CD4-positive, alpha-beta memory T cell (primary cell): ENCODE measurements at regions not wholly inside any gene's neighbourhood (a gene's known extent, or its start where the extent isn't known, plus 50 kb on each side); places are given as distances from the start of the nearest gene placed in this dataset.

Source experiments
- CTCF ChIA-PET: fragments of 350-600 bp; sonication (Branson Sonifier 250); formaldehyde crosslinking; loops from one replicate; lab custom pipeline; 2021; ENCODE audit warnings: inconsistent platforms; ENCODE audit not compliant: partially characterized antibody; lab: Charles Lee
- POLR2A ChIA-PET: fragments of 350-600 bp; sonication (Branson Sonifier 250); formaldehyde crosslinking; loops from one replicate; lab custom pipeline; 2021; ENCODE audit not compliant: partially characterized antibody; lab: Charles Lee
- DNase-seq, 5 donors: peaks; one replicate each; pipeline versions ENCODE4 v3.0.0 to v3.0.0-alpha.2; 2020 to 2022; ENCODE audit warnings: mixed read lengths in 1 of 5
- H3K27ac ChIP-seq: one replicate; pipeline ENCODE4 v1.7.0; 2013; ENCODE audit warnings: low read depth, low read length
- H3K27me3 ChIP-seq: 2 replicates; pipeline ENCODE4 v1.7.0; 2013; ENCODE audit warnings: mild to moderate bottlenecking, low read length, moderate library complexity; ENCODE audit not compliant: insufficient read depth
- H3K36me3 ChIP-seq: 2 replicates; pipeline ENCODE4 v1.7.0; 2013; ENCODE audit warnings: mild to moderate bottlenecking, low read length, moderate library complexity; ENCODE audit not compliant: insufficient read depth
- H3K4me1 ChIP-seq: 2 replicates; pipeline ENCODE4 v1.7.0; 2013; ENCODE audit warnings: mild to moderate bottlenecking, low read length, moderate library complexity; ENCODE audit not compliant: insufficient read depth
- H3K4me3 ChIP-seq, 2 donors: one replicate each; pipeline ENCODE4 v1.7.0; 2013; ENCODE audit warnings: low read length in 2 of 2, mild to moderate bottlenecking in 1 of 2
- H3K9me3 ChIP-seq, 2 donors: one replicate each; pipeline ENCODE4 v1.7.0; 2013; ENCODE audit warnings: low read length in 2 of 2, control low read depth in 1 of 2; ENCODE audit not compliant: control insufficient read depth in 1 of 2
- H3K27ac Mint-ChIP-seq, 7 donors: one replicate each; pipeline ENCODE4 v1.8.0; 2020 to 2021; ENCODE audit warnings: mixed read lengths in 7 of 7, mild to moderate bottlenecking in 6 of 7, inconsistent platforms in 3 of 7, moderate library complexity in 3 of 7
- H3K27me3 Mint-ChIP-seq, 2 donors: one replicate each; pipeline ENCODE4 v1.8.0; 2020 to 2021; ENCODE audit warnings: mixed read lengths in 2 of 2
- H3K36me3 Mint-ChIP-seq, 2 donors: one replicate each; pipeline ENCODE4 v1.8.0; 2020 to 2021; ENCODE audit warnings: mixed read lengths in 2 of 2, inconsistent platforms in 1 of 2, mild to moderate bottlenecking in 1 of 2
- H3K4me1 Mint-ChIP-seq, 4 donors: one replicate each; pipeline ENCODE4 v1.8.0; 2020 to 2021; ENCODE audit warnings: mixed read lengths in 4 of 4, mild to moderate bottlenecking in 1 of 4
- H3K4me3 Mint-ChIP-seq, 8 donors: one replicate each; pipeline ENCODE4 v1.8.0; 2020 to 2021; ENCODE audit warnings: mixed read lengths in 8 of 8, mild to moderate bottlenecking in 7 of 8, moderate library complexity in 6 of 8, inconsistent platforms in 3 of 8
- H3K9me3 Mint-ChIP-seq, 8 donors: one replicate each; pipeline ENCODE4 v1.8.0; 2020 to 2021; ENCODE audit warnings: mixed read lengths in 8 of 8, mild to moderate bottlenecking in 5 of 8, inconsistent platforms in 3 of 8, moderate library complexity in 1 of 8
- intact Hi-C: fragments of 100-400 bp; cut with micrococcal nuclease; formaldehyde crosslinking; loops from one replicate; pipeline ENCODE4 v1.15.1; 2023

DNA sequence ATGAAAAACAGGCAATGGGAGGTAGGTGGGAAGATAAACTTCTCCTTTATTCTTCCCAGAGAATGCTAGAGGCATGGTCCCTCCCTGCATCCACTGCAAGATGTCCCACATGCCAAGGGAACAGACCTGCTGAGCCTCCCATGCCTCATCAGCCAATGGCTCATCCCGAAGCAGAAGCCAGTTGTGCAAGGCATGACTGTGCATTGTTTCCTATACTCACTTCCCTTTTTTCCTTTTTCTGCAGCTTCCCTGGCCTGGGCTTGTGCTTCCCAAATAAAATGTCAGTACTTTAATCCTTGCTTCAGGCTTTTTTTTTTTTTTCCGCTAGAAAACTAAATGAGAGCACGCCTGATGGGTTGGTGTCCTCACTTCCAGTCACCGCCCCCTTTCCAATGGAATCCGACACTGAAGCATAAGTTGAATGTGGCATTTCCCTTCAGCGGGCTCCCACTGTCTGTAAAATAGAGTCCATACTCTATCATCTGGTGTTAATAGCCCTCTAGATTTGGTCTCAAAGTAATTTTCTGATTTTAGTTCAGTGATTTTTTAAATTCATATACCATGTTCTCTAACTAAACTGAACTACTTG, 239.0 kb upstream of the JADE1 start:
- no peak overlapping the region for H3K27ac ChIP-seq
- no peaks in the 10 kb centered on the region for H3K4me1 Mint-ChIP-seq
- no peak overlapping the region for H3K4me3 Mint-ChIP-seq
- no peak overlapping the region for H3K27ac Mint-ChIP-seq
- intact Hi-C loops, result loop anchor here (10.0 kb wide), 1 partner anchor 376 kb away; no protein-coding TSS in a partner anchor
- DNase-seq, result no peak
- no peaks in the 10 kb centered on the region for H3K36me3 ChIP-seq
- no peaks in the 10 kb centered on the region for H3K4me1 ChIP-seq
- no peaks in the 10 kb centered on the region for H3K9me3 ChIP-seq
- CTCF ChIA-PET, result no interaction called here
- no peak overlapping the region for H3K4me3 ChIP-seq
- peaks cover 0 to 1% (median 0%) of the 10 kb centered on the region in 8 donors for H3K9me3 Mint-ChIP-seq
- POLR2A ChIA-PET, result no interaction called here
- no peaks in the 10 kb centered on the region for H3K36me3 Mint-ChIP-seq
- H3K27me3 Mint-ChIP-seq, result peaks cover 5 to 7% of the 10 kb centered on the region in 2 donors
- H3K27me3 ChIP-seq, result no peaks in the 10 kb centered on the region

DNA sequence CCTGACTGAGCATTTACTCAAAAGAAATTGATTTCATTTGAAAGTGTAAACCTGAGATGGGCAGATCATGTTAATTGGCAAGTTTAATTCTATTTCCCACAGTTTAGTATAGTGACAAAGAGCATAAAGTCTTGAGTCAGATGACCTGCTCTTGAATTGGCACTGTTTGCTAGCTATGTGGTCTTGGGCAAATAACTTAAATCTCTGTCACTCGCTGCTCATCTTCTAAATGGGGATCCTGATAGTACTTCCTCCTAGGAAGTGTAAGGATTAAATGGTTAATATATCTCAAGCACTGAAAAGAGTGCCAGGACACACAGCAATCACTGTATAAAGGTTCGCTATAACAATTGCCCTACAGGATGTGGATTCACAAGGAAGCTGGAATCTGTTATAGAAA, 242.8 kb upstream of the JADE1 start:
- POLR2A ChIA-PET, result no interaction called here
- H3K27me3 Mint-ChIP-seq, result peaks cover 5 to 12% of the 10 kb centered on the region in 2 donors
- H3K4me3 ChIP-seq, result no peak overlapping the region

DNA sequence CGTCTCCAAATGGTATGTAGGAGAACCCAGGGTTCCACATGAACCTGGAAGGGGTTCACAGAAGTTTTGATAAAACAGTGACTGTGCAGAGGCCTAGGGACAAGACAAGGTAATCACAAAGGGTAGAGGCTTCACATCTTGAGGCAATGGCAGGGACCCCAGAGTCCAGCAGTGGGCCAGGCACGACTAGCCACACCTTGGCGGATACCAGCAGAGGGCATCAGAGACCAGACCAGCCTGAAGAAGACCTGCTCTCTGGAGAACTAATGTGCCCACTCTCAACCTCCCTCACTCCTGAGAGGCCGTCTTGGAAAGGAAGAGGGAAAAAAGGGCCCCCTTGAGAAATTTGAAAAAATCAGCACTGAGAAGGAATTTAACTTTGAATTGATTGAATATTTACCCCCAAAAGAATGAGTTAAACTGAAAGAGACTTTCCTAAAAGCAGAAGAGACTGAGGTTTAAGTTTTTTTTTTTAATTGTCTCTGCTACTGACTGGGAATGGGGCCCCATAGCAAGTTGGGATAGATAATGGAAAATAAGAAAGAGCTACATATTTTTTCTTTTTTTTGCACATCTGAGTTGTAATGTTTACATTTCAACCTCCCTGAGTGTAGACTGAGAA, 243.8 kb upstream of the JADE1 start:
- Mint-ChIP-seq H3K9me3 (peaks cover 0 to 1% (median 0%) of the 10 kb centered on the region in 8 donors), H3K4me3 (no peak overlapping the region), H3K4me1 (no peaks in the 10 kb centered on the region), H3K27ac (no peak overlapping the region), H3K27me3 (peaks cover 1 to 10% of the 10 kb centered on the region in 2 donors), H3K36me3 (no peaks in the 10 kb centered on the region)
- no peak overlapping the region for H3K27ac ChIP-seq
- intact Hi-C loops, result no loop called here
- H3K27me3 ChIP-seq, result no peaks in the 10 kb centered on the region
- ChIA-PET CTCF (interaction anchor here (2.0 to 5.5 kb wide), 2 partner anchors 8 to 13 kb away, joined by 4 to 24 read pairs; no protein-coding TSS in a partner anchor), POLR2A (no interaction called here)
- no peaks in the 10 kb centered on the region for H3K36me3 ChIP-seq
- no peaks in the 10 kb centered on the region for H3K4me1 ChIP-seq
- DNase-seq, result peak in 1 of 5 donors; percentile 4
- no peak overlapping the region for H3K4me3 ChIP-seq
- H3K9me3 ChIP-seq, result no peaks in the 10 kb centered on the region

More for the DNA sequence above, 242.8 kb upstream of the JADE1 start:
- intact Hi-C loops, result no loop called here
- Mint-ChIP-seq H3K4me1 (no peaks in the 10 kb centered on the region), H3K36me3 (no peaks in the 10 kb centered on the region), H3K9me3 (peaks cover 0 to 1% (median 0%) of the 10 kb centered on the region in 8 donors), H3K27ac (no peak overlapping the region), H3K4me3 (no peak overlapping the region)
- Histone ChIP-seq H3K9me3 (no peaks in the 10 kb centered on the region), H3K27ac (no peak overlapping the region), H3K27me3 (no peaks in the 10 kb centered on the region), H3K36me3 (no peaks in the 10 kb centered on the region), H3K4me1 (no peaks in the 10 kb centered on the region)
- CTCF ChIA-PET, result interaction anchor here (2.0 kb wide), 1 partner anchor 14 kb away, joined by 4 read pairs; no protein-coding TSS in a partner anchor
- DNase-seq, result no peak

DNA sequence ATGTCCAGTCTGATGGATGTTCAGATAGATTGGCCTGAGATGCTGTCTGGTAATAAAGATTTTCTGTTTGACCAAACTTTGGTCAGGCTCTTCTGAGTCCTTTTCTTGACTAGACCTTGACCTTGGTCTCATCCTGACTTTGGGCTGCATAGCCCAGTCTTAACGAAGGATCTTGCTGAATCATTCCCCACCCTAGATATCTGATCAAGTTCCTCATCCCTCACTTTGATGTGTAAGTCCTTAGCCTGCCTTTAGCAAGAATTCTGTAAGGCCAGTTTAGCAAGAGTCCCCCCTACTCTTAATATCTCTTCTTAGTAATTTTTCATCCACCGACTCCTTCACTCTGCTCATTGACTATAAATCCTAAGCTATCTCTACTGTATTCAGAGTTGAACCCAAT, 244.4 kb upstream of the JADE1 start:
- Mint-ChIP-seq H3K36me3 (no peaks in the 10 kb centered on the region), H3K4me1 (no peaks in the 10 kb centered on the region), H3K4me3 (no peak overlapping the region), H3K9me3 (no peaks in the 10 kb centered on the region), H3K27me3 (peaks cover 1 to 10% of the 10 kb centered on the region in 2 donors), H3K27ac (no peak overlapping the region)
- Histone ChIP-seq H3K9me3 (no peaks in the 10 kb centered on the region), H3K4me1 (no peaks in the 10 kb centered on the region), H3K27me3 (no peaks in the 10 kb centered on the region), H3K27ac (no peak overlapping the region), H3K4me3 (no peak overlapping the region), H3K36me3 (no peaks in the 10 kb centered on the region)
- intact Hi-C loops, result no loop called here
- POLR2A ChIA-PET, result no interaction called here
- CTCF ChIA-PET, result interaction anchor here (5.5 kb wide), 1 partner anchor 9 kb away, joined by 24 read pairs; no protein-coding TSS in a partner anchor
- DNase-seq, result no peak

DNA sequence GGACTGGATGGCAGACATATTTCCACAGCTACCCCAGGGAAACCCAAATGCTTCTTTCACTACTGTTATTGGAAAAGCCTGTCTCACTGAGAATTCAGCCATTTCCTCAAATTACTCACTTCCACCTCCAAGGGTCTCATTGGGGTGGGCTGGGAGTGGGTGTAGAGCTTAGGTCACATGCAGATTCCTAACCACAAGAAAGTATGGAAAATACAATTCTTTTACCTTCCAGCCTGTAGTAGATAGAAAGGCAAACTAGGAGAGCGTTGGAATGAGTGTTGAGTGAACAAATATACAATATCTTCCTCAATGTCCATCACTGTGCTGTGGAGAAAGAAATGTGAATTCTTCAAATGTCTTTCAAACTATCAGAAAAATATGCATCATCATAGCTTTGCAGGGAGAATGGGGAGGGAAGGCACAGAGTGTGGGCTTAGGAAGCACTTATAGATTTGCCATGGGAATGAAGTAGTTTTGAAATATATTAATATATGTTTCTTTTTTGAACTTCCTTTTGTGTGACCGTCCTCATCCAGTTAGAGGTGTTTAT, 245.3 kb upstream of the JADE1 start:
- Mint-ChIP-seq H3K4me3 (no peak overlapping the region), H3K36me3 (no peaks in the 10 kb centered on the region), H3K27ac (no peak overlapping the region), H3K9me3 (no peaks in the 10 kb centered on the region), H3K27me3 (peaks cover 1 to 8% of the 10 kb centered on the region in 2 donors), H3K4me1 (no peaks in the 10 kb centered on the region)
- no peaks in the 10 kb centered on the region for H3K4me1 ChIP-seq
- H3K27me3 ChIP-seq, result no peaks in the 10 kb centered on the region
- H3K27ac ChIP-seq, result no peak overlapping the region
- no peaks in the 10 kb centered on the region for H3K9me3 ChIP-seq
- H3K4me3 ChIP-seq, result no peak overlapping the region
- no peaks in the 10 kb centered on the region for H3K36me3 ChIP-seq
- POLR2A ChIA-PET, result no interaction called here
- CTCF ChIA-PET, result interaction anchor here (0.8 to 5.5 kb wide), 3 partner anchors 10 to 13 kb away, joined by 3 to 24 read pairs (median 5); no protein-coding TSS in a partner anchor
- DNase-seq, result no peak
- intact Hi-C loops, result no loop called here

DNA sequence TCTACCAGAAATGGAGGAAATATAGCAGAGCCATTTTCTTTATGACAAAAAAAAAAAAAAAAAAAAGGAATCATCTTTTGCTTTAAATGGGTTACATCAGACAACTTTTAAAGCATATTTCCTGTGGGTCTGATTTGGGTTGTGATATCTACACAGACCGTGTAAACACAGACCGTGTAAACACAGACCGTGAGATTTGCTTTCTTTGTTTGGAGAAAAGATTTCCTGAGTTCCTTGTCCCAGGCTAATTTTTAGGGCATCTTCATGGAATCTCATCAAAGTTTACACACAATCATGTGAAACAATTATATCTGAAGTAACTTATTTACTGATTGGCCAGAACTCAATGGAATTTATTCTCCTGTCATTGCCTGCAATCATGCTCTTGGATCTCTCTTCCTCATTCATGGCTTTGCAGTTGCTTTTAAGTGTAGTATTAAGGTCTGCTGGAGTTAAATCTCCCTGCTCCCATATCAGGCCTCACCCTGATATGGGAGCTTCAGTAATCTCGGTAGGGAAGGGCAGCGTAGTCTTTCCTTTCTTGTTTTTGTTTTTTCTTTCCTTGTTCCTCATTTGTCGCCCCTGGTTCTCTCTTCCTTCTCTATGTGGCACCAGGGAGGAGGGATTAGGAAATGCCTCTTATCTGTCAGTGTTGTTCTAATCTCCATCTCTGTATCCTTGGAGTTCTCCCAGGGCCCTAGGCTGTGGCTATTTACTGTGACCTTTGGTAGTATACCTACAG, 248.6 kb upstream of the JADE1 start:
- H3K27me3 ChIP-seq, result no peaks in the 10 kb centered on the region
- Mint-ChIP-seq H3K4me3 (no peak overlapping the region), H3K9me3 (no peaks in the 10 kb centered on the region), H3K27ac (no peak overlapping the region), H3K36me3 (no peaks in the 10 kb centered on the region), H3K4me1 (no peaks in the 10 kb centered on the region), H3K27me3 (peaks cover 0 to 5% of the 10 kb centered on the region in 2 donors)
- no peak overlapping the region for H3K27ac ChIP-seq
- CTCF ChIA-PET, result interaction anchor here (5.5 kb wide), 1 partner anchor 13 kb away, joined by 24 read pairs; no protein-coding TSS in a partner anchor
- H3K9me3 ChIP-seq, result no peaks in the 10 kb centered on the region
- no peaks in the 10 kb centered on the region for H3K36me3 ChIP-seq
- no peaks in the 10 kb centered on the region for H3K4me1 ChIP-seq
- intact Hi-C loops, result no loop called here
- no peak overlapping the region for H3K4me3 ChIP-seq
- POLR2A ChIA-PET, result no interaction called here
- no peak for DNase-seq
